ENCODE measurements at regions not wholly inside any gene's neighbourhood (a gene's known extent, or its start where the extent isn't known, plus 50 kb on each side); places are given as distances from the start of the nearest gene placed in this dataset.

GRCh38 chr21:29403922-29404538 is 105.3 kb downstream of the BACH1 start:
- TF ChIP-seq POLR2A (IDR thresholded peaks at IDR 0.05) = no peak
- TF ChIP-seq CTCF (IDR thresholded peaks at IDR 0.05) = no peak
- no peak for TF ChIP-seq EP300 (IDR thresholded peaks at IDR 0.05)

All from ovary (tissue), 3 donors.